ENCODE measurements at regions not wholly inside any gene's neighbourhood (a gene's known extent, or its start where the extent isn't known, plus 50 kb on each side); places are given as distances from the start of the nearest gene placed in this dataset.

GRCh38 chr13:33639626-33640080 is 178.3 kb upstream of the RFC3 start (continued):
- TF ChIP-seq ZBTB4 (CRISPR knock-in tag; IDR thresholded peaks at IDR 0.05) (no peak), ATF3 (IDR thresholded peaks at IDR 0.05; ENCODE audit: borderline replicate concordance, extremely low read depth, low read depth, low read length) (no peak), HDAC6 (IDR thresholded peaks at IDR 0.05; ENCODE audit: unreplicated experiment) (no peak), EED (IDR thresholded peaks at IDR 0.05; ENCODE audit: low read depth) (no peak), ETV6 (conservative IDR thresholded peaks at IDR 0.05 in 1 of 2, IDR thresholded peaks at IDR 0.05 in 1 of 2; ENCODE audit: borderline replicate concordance in 1 of 2, low read depth in 1 of 2) (peak in 1 of 2 experiments; percentile 52; a peak in 1 of 4 replicates), PKNOX1 (IDR thresholded peaks at IDR 0.05) (peak; percentile 89), EGR1 (IDR thresholded peaks at IDR 0.05; ENCODE audit: borderline replicate concordance in 1 of 2, low read depth in 2 of 2, low read length in 2 of 2) (no peak), ZSCAN29 (IDR thresholded peaks at IDR 0.05) (no peak), NKRF (conservative IDR thresholded peaks at IDR 0.05) (no peak), POLR2A (IDR thresholded peaks at IDR 0.05; ENCODE audit: low read depth, low read length) (no peak), STAT3 (IDR thresholded peaks at IDR 0.05; ENCODE audit: low read depth, low read length) (no peak), RAD51 (IDR thresholded peaks at IDR 0.05) (peak; percentile 76), CHD2 (IDR thresholded peaks at IDR 0.05; ENCODE audit: borderline replicate concordance, low read depth, low read length) (no peak), SKIL (IDR thresholded peaks at IDR 0.05; ENCODE audit: low read depth, poor library complexity, severe bottlenecking) (no peak), E4F1 (IDR thresholded peaks at IDR 0.05; ENCODE audit: borderline replicate concordance, partially characterized antibody) (no peak), SUZ12 (IDR thresholded peaks at IDR 0.05; ENCODE audit: unreplicated experiment) (no peak), MEF2A (IDR thresholded peaks at IDR 0.05; ENCODE audit: insufficient read depth, low read depth, low read length) (0 out of 2 replicates have a peak, but pooled peaks have one; percentile 5), RELA (IDR thresholded peaks at IDR 0.05; ENCODE audit: borderline replicate concordance, partially characterized antibody) (no peak), RBBP5 (conservative IDR thresholded peaks at IDR 0.05) (no peak)

All from GM12878 (cell line).